ENCODE measurements at regions not wholly inside any gene's neighbourhood (a gene's known extent, or its start where the extent isn't known, plus 50 kb on each side); places are given as distances from the start of the nearest gene placed in this dataset.

GRCh38 chr10:8129438-8129837 lies 75.0 kb downstream of the GATA3 start:
- TF ChIP-seq EZH2 (IDR thresholded peaks at IDR 0.05; ENCODE audit: insufficient read depth, low read length) (no peak), CTCF (IDR thresholded peaks at IDR 0.05; ENCODE audit: insufficient read depth, low read depth, low read length) (no peak)
